Fibroblast of skin of scalp (primary cell): ENCODE measurements at regions not wholly inside any gene's neighbourhood (a gene's known extent, or its start where the extent isn't known, plus 50 kb on each side); places are given as distances from the start of the nearest gene placed in this dataset.
"Not testable (repeated sequence)": the region's sequence is repeated elsewhere in the genome, so short reads cannot be mapped to it uniquely, and the experiment has no call there.

Experiments
- DNase-seq: peaks from one replicate; pipeline ENCODE4 v3.0.0-alpha.2; 2013

DNA sequence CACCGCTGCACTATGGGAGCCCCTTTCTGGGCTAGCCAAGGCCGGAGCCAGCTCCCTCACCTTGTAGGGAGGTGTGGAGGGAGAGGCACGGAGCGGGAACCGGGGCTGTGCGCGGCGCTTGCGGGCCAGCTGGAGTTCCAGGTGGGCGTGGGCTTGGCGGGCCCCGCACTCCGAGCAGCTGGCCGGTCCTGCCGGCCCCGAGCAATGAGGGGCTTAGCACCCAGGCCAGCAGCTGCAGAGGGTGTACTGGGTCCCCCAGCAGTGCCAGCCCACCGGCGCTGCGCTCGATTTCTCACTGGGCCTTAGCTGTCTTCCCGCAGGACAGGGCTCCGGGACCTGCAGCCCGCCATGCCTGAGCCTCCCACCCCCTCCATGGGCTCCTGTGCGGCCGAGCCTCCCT is 53.3 kb upstream of the NID2 start:
- DNase-seq = not testable (repeated sequence)

DNA sequence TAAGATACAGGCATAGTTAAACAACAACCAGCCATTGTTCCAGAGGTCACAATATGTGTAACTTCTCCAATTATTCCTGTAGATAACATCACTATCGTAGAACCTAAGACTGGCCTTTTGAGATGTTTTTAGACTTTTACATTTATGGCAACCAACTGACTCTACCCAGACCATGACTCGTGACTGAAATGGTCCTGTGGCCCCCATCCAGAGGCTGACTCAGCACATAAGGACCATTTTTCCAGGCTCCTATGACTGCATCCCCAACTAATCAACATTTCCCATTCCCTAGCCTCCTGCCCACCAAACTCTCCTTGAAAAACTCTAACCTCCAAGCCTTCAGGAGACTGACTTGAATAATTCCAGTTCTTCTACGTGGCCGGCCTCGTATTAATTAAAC is 52.6 kb upstream of the NID2 start:
- peak; percentile 47 for DNase-seq

DNA sequence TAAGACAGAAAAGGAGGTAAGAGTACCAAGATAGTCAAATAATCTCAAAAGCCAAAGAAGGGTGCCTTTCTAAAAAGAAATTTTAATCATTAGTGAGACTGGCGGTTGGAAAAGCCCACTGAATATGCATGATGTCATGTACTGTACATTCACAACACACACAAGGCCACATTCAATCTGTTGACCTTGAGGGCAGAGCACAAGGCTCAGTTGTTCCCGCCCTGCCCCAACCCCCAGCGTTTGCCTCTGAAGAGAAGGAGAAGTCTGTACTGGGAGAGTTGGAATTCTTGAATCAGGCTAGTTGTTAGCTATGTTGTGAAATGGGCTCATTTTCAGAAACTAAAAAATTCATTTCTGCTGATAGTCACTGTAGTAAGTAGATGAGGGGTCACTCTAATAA is 50.2 kb upstream of the NID2 start:
- DNase-seq = peak; percentile 23
